Sigmoid colon (tissue), 4 donors: ENCODE measurements at regions not wholly inside any gene's neighbourhood (a gene's known extent, or its start where the extent isn't known, plus 50 kb on each side); places are given as distances from the start of the nearest gene placed in this dataset.

Experiments used
- CTCF ChIP-seq, 4 experiments: fragments of 450-650 bp in 3 of 4; fragments of 200-600 bp in 1 of 4; IDR thresholded peaks; one replicate each; pipeline ENCODE4 v1.5.1; 2016 to 2019; ENCODE audit warnings: antibody characterized with exemption in 4 of 4, mild to moderate bottlenecking in 3 of 4, moderate library complexity in 2 of 4
- EP300 ChIP-seq, 4 donors: sonication (generic); formaldehyde crosslinking; IDR thresholded peaks; one replicate each; pipeline ENCODE4 v1.6.1; 2017; ENCODE audit warnings: antibody characterized with exemption in 4 of 4
- POLR2A ChIP-seq, 2 donors: fragments of 450-650 bp; IDR thresholded peaks; one replicate each; pipeline ENCODE4 v1.6.1; 2016; ENCODE audit warnings: antibody characterized with exemption in 2 of 2, mild to moderate bottlenecking in 2 of 2, moderate library complexity in 2 of 2
- POLR2AphosphoS5 ChIP-seq, 4 donors: sonication (generic); formaldehyde crosslinking; IDR thresholded peaks; one replicate each; pipeline ENCODE4 v1.6.1; 2017; ENCODE audit warnings: antibody characterized with exemption in 4 of 4

GRCh38 chr5:152100462-152100861, 175.8 kb upstream of the GLRA1 start:
- TF ChIP-seq CTCF (IDR thresholded peaks at IDR 0.05) (no peak), POLR2A (IDR thresholded peaks at IDR 0.05) (no peak), EP300 (IDR thresholded peaks at IDR 0.05) (no peak), POLR2AphosphoS5 (IDR thresholded peaks at IDR 0.05) (no peak)
